Tongue (tissue), 1 donor: ENCODE measurements at regions not wholly inside any gene's neighbourhood (a gene's known extent, or its start where the extent isn't known, plus 50 kb on each side); places are given as distances from the start of the nearest gene placed in this dataset.

Experiments used
- DNase-seq: peaks from one replicate; pipeline ENCODE4 v3.0.0-alpha.2; 2015

GRCh38 chr2:217077831-217078407 lies 218.1 kb upstream of the TNP1 start:
- no peak for DNase-seq

- DNase-seq = no peak
These were observed 216.9 kb upstream of the TNP1 start for GRCh38 chr2:217076657-217077232.

GRCh38 chr2:217076058-217076435 lies 216.2 kb upstream of the TNP1 start:
- DNase-seq = no peak

- DNase-seq = peak; percentile 51
These were observed 215.6 kb upstream of the TNP1 start for GRCh38 chr2:217075268-217076057.

- peak; percentile 21 for DNase-seq
These were observed 214.9 kb upstream of the TNP1 start for GRCh38 chr2:217074576-217075255.

DNA sequence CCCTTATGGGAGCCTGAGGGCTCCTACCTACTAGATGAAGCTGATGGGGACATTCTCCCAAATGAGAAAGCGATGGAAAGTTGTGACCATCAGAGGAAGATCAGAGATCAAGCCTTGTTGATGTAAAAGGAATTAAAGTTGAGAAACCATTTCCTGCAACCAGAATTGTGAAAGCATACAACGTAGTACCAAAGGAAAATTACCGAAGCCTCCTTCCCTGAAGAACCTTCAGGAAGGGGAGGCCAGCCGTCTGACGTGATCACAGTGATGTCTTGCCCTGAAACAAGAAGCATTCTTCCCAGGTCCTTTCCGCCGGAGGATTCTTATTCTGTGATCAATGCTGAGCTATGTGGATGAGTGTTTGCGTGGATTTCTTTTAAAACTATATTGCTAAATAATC lies 211.6 kb upstream of the TNP1 start:
- DNase-seq = no peak

DNA sequence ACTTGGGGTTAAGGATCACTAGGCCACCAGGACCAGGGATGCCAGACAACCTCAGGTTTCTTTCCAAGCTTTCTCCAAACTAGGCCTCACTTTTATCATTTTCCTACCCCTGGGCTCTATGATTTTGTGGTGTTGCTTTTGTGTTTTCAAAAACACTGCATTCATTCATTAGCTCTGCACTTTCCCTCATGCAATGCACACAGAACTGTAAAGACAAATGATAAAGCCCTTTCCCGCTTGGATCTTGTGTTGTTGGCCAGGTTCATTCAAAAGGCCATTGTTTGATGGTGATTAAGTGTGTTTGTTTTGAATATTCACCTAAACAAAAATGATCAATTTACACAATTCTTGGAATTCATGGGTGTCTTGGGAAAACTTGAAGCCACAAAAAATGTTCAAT lies 210.7 kb upstream of the TNP1 start:
- no peak for DNase-seq

GRCh38 chr2:217070043-217070430 lies 210.2 kb upstream of the TNP1 start:
- DNase-seq = no peak

- no peak for DNase-seq
These were observed 209.6 kb upstream of the TNP1 start for GRCh38 chr2:217069263-217070042.

GRCh38 chr2:217068677-217069250 lies 208.9 kb upstream of the TNP1 start:
- DNase-seq = no peak

- no peak for DNase-seq
These were observed 207.9 kb upstream of the TNP1 start for GRCh38 chr2:217067787-217068186.

- DNase-seq = no peak
These were observed 206.8 kb upstream of the TNP1 start for GRCh38 chr2:217066510-217067270.

DNA sequence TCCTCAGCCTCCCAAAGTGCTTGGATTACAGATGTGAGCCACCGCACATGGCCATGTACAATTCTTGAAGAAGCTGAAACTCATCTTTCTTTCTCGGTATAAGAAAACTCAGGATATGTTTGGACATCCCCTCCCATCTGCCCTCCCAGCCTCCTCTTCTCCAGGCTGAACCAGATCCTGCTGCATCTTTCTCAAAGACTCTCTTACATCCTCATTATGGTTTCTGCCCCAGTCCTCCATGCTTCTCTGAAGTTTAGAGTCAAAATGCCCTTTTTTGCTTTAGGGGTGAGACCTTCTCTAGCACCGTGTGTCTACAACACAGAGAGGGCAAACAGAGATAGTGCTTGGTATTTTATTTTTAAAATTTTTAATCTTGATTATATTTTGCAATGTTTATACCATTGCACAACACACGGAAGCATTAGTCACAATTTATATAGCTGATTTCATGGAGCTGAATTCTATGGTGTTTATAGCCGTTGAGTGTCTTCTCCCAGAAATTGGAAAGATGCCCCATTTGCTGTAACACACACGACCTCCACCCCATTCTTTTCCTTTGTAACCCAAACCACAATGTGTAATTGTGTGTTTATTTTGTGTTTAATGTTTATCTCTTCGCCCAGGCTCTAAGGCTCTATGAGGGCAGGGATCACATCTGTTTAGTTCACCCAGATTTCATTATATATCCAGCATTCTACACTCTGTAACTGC lies 206.0 kb upstream of the TNP1 start:
- DNase-seq = peak; percentile 57

DNA sequence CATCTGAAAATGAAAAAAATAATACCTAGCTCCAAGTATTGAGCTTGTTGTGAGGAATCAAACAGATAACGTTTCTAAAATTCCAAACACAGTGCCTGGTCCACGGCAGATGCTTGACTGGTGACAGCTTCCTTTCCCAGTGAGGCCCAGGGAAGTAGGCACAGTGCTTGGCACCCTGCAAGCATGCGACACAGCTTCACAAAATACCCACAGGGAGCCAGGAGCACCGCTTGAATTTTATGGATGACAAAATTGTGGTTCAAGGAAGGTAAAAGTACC lies 205.1 kb upstream of the TNP1 start:
- no peak for DNase-seq

- peak; percentile 71 for DNase-seq
These were observed 204.6 kb upstream of the TNP1 start for GRCh38 chr2:217064234-217065011.

GRCh38 chr2:217063238-217063755 lies 203.4 kb upstream of the TNP1 start:
- DNase-seq = no peak

DNA sequence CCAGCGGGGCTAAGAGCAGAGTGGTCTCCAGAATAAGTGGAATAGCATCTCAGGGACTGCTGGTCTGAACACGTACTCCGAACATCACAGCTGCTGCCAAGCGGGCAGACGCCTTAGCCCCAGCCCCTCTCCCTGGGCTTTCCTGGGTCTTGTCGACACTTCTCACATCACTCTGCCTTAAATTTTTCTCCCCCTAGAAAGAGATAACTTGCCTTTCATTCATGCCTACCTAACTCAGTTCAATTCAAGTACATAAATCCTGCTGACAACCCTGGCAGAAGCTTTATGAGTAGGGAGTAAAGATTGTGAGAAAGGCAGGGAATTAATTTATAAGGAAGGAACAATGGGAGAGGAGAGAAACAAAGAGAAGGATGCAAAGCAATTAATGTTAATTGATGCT lies 202.9 kb upstream of the TNP1 start:
- no peak for DNase-seq

DNA sequence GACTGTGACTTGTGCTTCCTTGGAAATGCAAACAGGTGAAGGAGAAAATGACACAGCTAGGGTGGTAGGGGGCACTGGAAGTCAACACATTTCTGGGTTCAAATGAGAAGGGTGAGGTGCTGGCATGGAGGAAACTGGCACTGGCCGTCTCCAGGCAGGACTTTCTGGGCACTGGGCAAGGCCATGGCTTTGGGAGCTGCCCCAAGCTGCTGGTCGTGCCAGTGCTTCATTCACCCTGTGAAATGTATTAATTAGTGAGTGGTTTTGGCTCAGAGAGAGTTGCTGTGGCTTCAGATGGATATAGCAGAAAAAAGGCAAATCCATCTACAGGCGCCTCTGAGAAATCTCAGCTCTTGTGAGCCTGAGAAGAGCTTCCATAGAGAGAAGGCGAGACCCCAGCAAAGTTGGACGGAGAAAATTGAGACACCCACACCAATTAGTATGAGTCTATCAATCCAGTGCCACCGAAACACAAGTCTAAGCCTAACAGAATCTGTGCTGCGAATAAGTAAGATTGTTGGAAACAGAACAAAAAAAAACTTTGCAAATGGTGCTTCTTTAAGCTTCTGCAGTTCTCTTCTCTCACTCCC lies 202.1 kb upstream of the TNP1 start:
- DNase-seq = no peak

GRCh38 chr2:217060951-217061547 lies 201.2 kb upstream of the TNP1 start:
- DNase-seq = no peak
